Tibial nerve (tissue), 4 donors: ENCODE measurements at regions not wholly inside any gene's neighbourhood (a gene's known extent, or its start where the extent isn't known, plus 50 kb on each side); places are given as distances from the start of the nearest gene placed in this dataset.

Experiments
- DNase-seq, 2 donors: peaks; one replicate each; pipeline ENCODE4 v3.0.0-alpha.2; 2019; ENCODE audit warnings: low spot score in 2 of 2
- H3K27ac ChIP-seq, 4 donors: fragments of 200-600 bp; sonication (generic) in 3 of 4; one replicate each; pipeline ENCODE4 v1.5.1; 2017 to 2019; ENCODE audit warnings: mild to moderate bottlenecking in 1 of 4
- H3K27me3 ChIP-seq, 2 donors: fragments of 200-600 bp; sonication (generic) in 1 of 2; one replicate each; pipeline versions ENCODE4 v1.5.1 to v1.6.0; 2017 to 2019
- H3K36me3 ChIP-seq, 3 donors: fragments of 200-600 bp; sonication (generic); one replicate each; pipeline ENCODE4 v1.5.1; 2018 to 2019
- H3K4me1 ChIP-seq, 4 donors: fragments of 200-600 bp; sonication (generic) in 3 of 4; one replicate each; pipeline ENCODE4 v1.5.1; 2017 to 2019
- H3K4me3 ChIP-seq, 4 donors: fragments of 200-600 bp; sonication (generic) in 3 of 4; one replicate each; pipeline ENCODE4 v1.5.1; 2017 to 2019; ENCODE audit warnings: mild to moderate bottlenecking in 1 of 4, moderate library complexity in 1 of 4
- H3K9me3 ChIP-seq, 4 donors: fragments of 200-600 bp; sonication (generic) in 3 of 4; one replicate each; pipeline ENCODE4 v1.5.1; 2017 to 2019
- EP300 ChIP-seq, 2 donors: sonication (generic); formaldehyde crosslinking; IDR thresholded peaks; one replicate each; pipeline ENCODE4 v1.6.1; 2017; ENCODE audit warnings: antibody characterized with exemption in 2 of 2, mild to moderate bottlenecking in 1 of 2
- POLR2A ChIP-seq, 2 donors: fragments of 450-650 bp; IDR thresholded peaks; one replicate each; pipeline ENCODE4 v1.6.1; 2017; ENCODE audit warnings: antibody characterized with exemption in 2 of 2, mild to moderate bottlenecking in 2 of 2, moderate library complexity in 2 of 2
- WGBS, 2 donors: methylation state at CpG; one replicate each; pipeline ENCODE4 v1.1.5; 2018; 5-methylcytosine and 5-hydroxymethylcytosine counted together
- TF ChIP-seq, protein P1 (sequence below), 5 experiments: fragments of 200-600 bp in 3 of 5; fragments of 450-650 bp in 2 of 5; sonication (generic) in 3 of 5; IDR thresholded peaks; one replicate each; pipeline ENCODE4 v1.5.1; 2016 to 2019; ENCODE audit warnings: antibody characterized with exemption in 5 of 5, mild to moderate bottlenecking in 3 of 5, moderate library complexity in 2 of 5

DNA sequence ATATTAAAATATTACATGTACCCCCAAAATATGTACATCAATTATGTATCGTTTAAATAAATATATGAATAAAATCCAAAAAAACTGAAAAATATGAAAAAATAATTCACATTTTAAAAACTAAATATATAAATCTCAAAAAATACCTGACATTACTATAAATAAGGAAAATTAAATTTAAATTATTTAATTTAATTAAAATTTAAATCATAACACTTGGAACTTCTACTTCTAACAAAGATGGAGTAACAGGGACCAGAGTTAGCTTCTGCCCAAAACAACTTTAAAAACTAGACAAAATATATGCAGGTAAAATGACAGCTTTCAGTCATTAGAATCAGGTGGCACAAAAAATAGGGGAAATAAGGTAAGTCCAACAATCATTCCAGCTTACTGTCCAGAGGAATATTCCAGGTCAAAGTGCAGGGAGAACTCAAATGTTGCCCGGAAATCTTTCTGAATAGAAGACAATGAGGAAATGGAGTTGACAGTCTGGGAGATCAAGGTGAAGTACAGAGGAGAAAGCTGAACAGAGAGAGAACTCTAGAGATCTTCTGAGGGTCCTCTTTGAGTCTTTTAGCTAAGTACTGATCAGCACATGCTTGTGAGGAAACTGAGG, 207.7 kb upstream of the ATP11B start:
- no peak for DNase-seq
- no peak for TF ChIP-seq POLR2A (IDR thresholded peaks at IDR 0.05)
- TF ChIP-seq EP300 (IDR thresholded peaks at IDR 0.05) = no peak
- TF ChIP-seq, protein P1, sequence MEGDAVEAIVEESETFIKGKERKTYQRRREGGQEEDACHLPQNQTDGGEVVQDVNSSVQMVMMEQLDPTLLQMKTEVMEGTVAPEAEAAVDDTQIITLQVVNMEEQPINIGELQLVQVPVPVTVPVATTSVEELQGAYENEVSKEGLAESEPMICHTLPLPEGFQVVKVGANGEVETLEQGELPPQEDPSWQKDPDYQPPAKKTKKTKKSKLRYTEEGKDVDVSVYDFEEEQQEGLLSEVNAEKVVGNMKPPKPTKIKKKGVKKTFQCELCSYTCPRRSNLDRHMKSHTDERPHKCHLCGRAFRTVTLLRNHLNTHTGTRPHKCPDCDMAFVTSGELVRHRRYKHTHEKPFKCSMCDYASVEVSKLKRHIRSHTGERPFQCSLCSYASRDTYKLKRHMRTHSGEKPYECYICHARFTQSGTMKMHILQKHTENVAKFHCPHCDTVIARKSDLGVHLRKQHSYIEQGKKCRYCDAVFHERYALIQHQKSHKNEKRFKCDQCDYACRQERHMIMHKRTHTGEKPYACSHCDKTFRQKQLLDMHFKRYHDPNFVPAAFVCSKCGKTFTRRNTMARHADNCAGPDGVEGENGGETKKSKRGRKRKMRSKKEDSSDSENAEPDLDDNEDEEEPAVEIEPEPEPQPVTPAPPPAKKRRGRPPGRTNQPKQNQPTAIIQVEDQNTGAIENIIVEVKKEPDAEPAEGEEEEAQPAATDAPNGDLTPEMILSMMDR (IDR thresholded peaks at IDR 0.05) = no peak
- 57 to 65% methylated on average over 2 of the region's 2 CpGs for WGBS, 2 donors
- H3K27ac ChIP-seq = no peak overlapping the region
- no peak overlapping the region for H3K4me3 ChIP-seq
- H3K4me1 ChIP-seq = no peaks in the 10 kb centered on the region
- H3K27me3 ChIP-seq = no peaks in the 10 kb centered on the region
- H3K9me3 ChIP-seq = no peaks in the 10 kb centered on the region
- H3K36me3 ChIP-seq = no peaks in the 10 kb centered on the region

DNA sequence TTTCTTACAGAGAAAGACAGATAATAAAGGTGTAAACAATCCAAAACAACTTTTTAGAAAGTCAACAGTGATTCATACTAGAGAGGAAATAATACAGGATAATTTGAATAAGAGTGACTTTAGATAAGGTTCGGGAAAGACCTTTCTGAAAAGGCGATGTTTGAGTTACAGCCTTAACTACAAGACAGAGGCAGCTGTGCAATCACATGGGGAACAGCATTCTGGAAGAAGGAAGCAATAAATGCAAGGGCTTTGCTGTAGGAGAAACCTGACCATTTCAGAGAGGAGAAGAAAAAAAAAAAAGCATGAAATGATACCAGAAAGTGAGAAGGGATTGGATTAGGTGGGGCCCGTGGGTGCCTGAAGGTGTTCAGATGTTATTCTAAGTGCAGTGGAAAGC, 200.6 kb upstream of the ATP11B start:
- 79 to 82% methylated on average over 3 of the region's 3 CpGs for WGBS, 2 donors
- no peak overlapping the region for H3K27ac ChIP-seq
- no peak for TF ChIP-seq POLR2A (IDR thresholded peaks at IDR 0.05)
- TF ChIP-seq, protein P1 (IDR thresholded peaks at IDR 0.05) = no peak
- no peak for TF ChIP-seq EP300 (IDR thresholded peaks at IDR 0.05)

DNA sequence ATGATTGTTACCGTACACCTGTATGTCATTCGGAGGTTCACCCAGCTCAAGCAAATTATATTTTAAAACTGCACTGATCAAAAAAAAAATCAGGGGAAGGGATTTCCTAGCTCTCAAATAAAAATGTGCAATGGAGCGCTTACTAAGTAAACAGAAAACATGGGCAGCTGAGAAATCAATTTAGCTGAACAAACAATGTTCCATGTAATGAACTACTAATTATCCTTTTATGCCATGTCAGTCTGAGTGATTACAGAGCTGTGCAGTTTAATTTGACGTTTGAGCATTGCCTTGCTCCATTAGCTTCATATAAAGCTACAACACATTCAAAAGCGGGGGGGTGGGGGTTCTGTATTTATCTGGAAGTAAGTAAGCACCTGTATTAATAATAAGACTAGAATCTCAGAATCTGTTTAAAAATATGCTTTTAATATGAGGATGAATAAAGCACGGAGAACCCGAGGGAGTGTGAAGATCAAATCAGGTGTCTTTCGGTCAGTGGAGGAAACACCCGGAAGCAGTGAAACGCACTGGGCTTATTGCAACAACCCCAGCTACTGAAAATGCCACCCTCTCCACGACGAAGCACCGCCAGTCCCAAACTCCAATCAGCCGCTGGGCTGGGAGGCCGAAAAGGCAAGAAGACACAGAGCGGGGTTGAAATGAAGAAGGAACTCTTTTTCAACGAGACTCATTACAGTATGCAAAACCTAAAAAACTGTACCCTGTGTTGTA, 196.5 kb upstream of the ATP11B start:
- Histone ChIP-seq H3K36me3 (no peaks in the 10 kb centered on the region), H3K27me3 (no peaks in the 10 kb centered on the region), H3K4me3 (no peak overlapping the region), H3K27ac (no peak overlapping the region), H3K4me1 (no peaks in the 10 kb centered on the region), H3K9me3 (no peaks in the 10 kb centered on the region)
- WGBS, 2 donors = 82% methylated on average over 17 of the region's 17 CpGs
- no peak for DNase-seq
- TF ChIP-seq, protein P1 (IDR thresholded peaks at IDR 0.05) = no peak
- TF ChIP-seq POLR2A (IDR thresholded peaks at IDR 0.05) (no peak), EP300 (IDR thresholded peaks at IDR 0.05) (no peak)

More for the DNA sequence above, 200.6 kb upstream of the ATP11B start:
- DNase-seq = no peak
- H3K27me3 ChIP-seq = no peaks in the 10 kb centered on the region
- no peaks in the 10 kb centered on the region for H3K9me3 ChIP-seq
- H3K4me1 ChIP-seq = no peaks in the 10 kb centered on the region
- no peaks in the 10 kb centered on the region for H3K36me3 ChIP-seq
- no peak overlapping the region for H3K4me3 ChIP-seq

- WGBS, 2 donors = 80 to 88% methylated on average over 3 of the region's 3 CpGs
- DNase-seq = no peak
- TF ChIP-seq POLR2A (IDR thresholded peaks at IDR 0.05) (no peak), EP300 (IDR thresholded peaks at IDR 0.05) (no peak)
- TF ChIP-seq, protein P1 (IDR thresholded peaks at IDR 0.05) = no peak
- Histone ChIP-seq H3K4me3 (no peak overlapping the region), H3K9me3 (no peaks in the 10 kb centered on the region), H3K27me3 (no peaks in the 10 kb centered on the region), H3K36me3 (no peaks in the 10 kb centered on the region), H3K27ac (no peak overlapping the region), H3K4me1 (no peaks in the 10 kb centered on the region)
Observed at GRCh38 chr3:182597621-182598041, 195.7 kb upstream of the ATP11B start.

DNA sequence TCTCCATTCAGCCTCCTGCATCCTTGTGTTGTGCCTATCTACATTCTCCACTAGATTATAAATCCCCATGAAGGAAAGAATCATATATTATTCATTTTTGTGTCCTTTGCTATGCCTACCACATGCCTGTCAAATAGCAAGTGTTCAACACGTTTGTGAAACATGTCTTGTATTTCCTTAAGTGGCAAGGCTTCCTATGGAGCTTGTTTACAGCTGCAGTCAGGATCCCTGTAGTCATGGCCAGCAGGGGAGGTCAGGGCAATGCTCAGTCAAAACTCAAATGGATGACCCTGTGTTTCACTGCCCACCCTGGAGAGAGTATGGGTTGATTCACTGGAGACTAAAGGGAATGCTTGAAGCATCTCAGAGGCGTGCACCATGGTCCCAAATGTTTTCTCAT, 191.7 kb upstream of the ATP11B start:
- Histone ChIP-seq H3K27ac (no peak overlapping the region), H3K4me1 (no peaks in the 10 kb centered on the region), H3K9me3 (no peaks in the 10 kb centered on the region), H3K27me3 (no peaks in the 10 kb centered on the region), H3K36me3 (no peaks in the 10 kb centered on the region), H3K4me3 (no peak overlapping the region)
- no peak for TF ChIP-seq EP300 (IDR thresholded peaks at IDR 0.05)
- no peak for TF ChIP-seq POLR2A (IDR thresholded peaks at IDR 0.05)
- TF ChIP-seq, protein P1 (IDR thresholded peaks at IDR 0.05) = no peak
- WGBS, 2 donors = 51 to 62% methylated on average over 2 of the region's 2 CpGs
- DNase-seq = no peak
